Neural cell (in vitro differentiated cells): ENCODE measurements at regions not wholly inside any gene's neighbourhood (a gene's known extent, or its start where the extent isn't known, plus 50 kb on each side); places are given as distances from the start of the nearest gene placed in this dataset.

Source experiments
- H2AFZ ChIP-seq: fragments of 200-600, 300-800 bp; sonication (generic), shearing (Covaris generic); 2 replicates; pipeline ENCODE4 v1.6.0; 2014; ENCODE audit warnings: low read depth, mild to moderate bottlenecking, antibody characterized with exemption, low read length, moderate library complexity
- H3F3A ChIP-seq: fragments of 200-600 bp; shearing (Covaris generic); 2 replicates; pipeline ENCODE4 v1.6.1; 2016; ENCODE audit warnings: mild to moderate bottlenecking, moderate library complexity, mixed read lengths, antibody characterized with exemption, low read length; ENCODE audit not compliant: insufficient read depth, poor library complexity, severe bottlenecking
- H3K27ac ChIP-seq: fragments of 200-600, 300-800 bp; sonication (generic), shearing (Covaris generic); 2 replicates; pipeline ENCODE4 v1.5.1; 2014; ENCODE audit warnings: mild to moderate bottlenecking, low read length, moderate library complexity
- H3K27me3 ChIP-seq: fragments of 300-800, 200-600 bp; sonication (generic), shearing (Covaris generic); 2 replicates; pipeline ENCODE4 v1.6.0; 2014; ENCODE audit warnings: mild to moderate bottlenecking, low read depth, low read length, moderate library complexity; ENCODE audit not compliant: insufficient read depth
- H3K36me3 ChIP-seq: fragments of 300-800, 200-600 bp; sonication (generic), shearing (Covaris generic); 2 replicates; pipeline ENCODE4 v1.5.1; 2014; ENCODE audit warnings: mild to moderate bottlenecking, antibody characterized with exemption, low read length, moderate library complexity; ENCODE audit not compliant: insufficient read depth
- H3K4me2 ChIP-seq: fragments of 300-800, 200-600 bp; sonication (generic), shearing (Covaris generic); 2 replicates; pipeline ENCODE4 v1.6.0; 2014; ENCODE audit warnings: mild to moderate bottlenecking, low read length
- H3K4me3 ChIP-seq: fragments of 300-800, 200-600 bp; sonication (generic), shearing (Covaris generic); 2 replicates; pipeline ENCODE4 v1.5.1; 2014; ENCODE audit warnings: mild to moderate bottlenecking, low read length, moderate library complexity
- H3K79me2 ChIP-seq: fragments of 200-600 bp; shearing (Covaris generic); replicated peaks from 2 replicates; pipeline ENCODE4 v1.6.0; 2014; ENCODE audit warnings: mild to moderate bottlenecking, low read length, moderate library complexity; ENCODE audit not compliant: insufficient read depth
- H3K9ac ChIP-seq: fragments of 300-800, 200-600 bp; sonication (generic), shearing (Covaris generic); 2 replicates; pipeline ENCODE4 v1.6.1; 2016; ENCODE audit warnings: mild to moderate bottlenecking, low read length, mixed read lengths
- H3K9me2 ChIP-seq: fragments of 200-600 bp; shearing (Covaris generic); 2 replicates; pipeline ENCODE4 v1.6.1; 2016; ENCODE audit warnings: mild to moderate bottlenecking, low read length, mixed read lengths; ENCODE audit not compliant: insufficient read depth
- H3K9me3 ChIP-seq: fragments of 200-600, 300-800 bp; sonication (generic), shearing (Covaris generic); 2 replicates; pipeline ENCODE4 v1.6.1; 2016; ENCODE audit warnings: mild to moderate bottlenecking, mixed run types, low read length, moderate library complexity, mixed read lengths
- H4K20me1 ChIP-seq: fragments of 200-600 bp; shearing (Covaris generic); 2 replicates; pipeline ENCODE4 v1.6.1; 2016; ENCODE audit warnings: mild to moderate bottlenecking, mixed run types; ENCODE audit not compliant: insufficient read depth
- CTCF ChIP-seq: fragments of 450-650 bp; IDR thresholded peaks from 2 replicates; pipeline ENCODE4 v1.5.1; 2014; ENCODE audit warnings: antibody characterized with exemption, mild to moderate bottlenecking, moderate library complexity; ENCODE audit not compliant: poor library complexity, severe bottlenecking
- EP300 ChIP-seq: fragments of 450-650 bp; conservative IDR thresholded peaks from 2 replicates; pipeline ENCODE4 v1.6.1; 2014; ENCODE audit warnings: antibody characterized with exemption, mild to moderate bottlenecking, moderate library complexity; ENCODE audit not compliant: poor library complexity, severe bottlenecking
- EZH2 ChIP-seq: fragments of 200-600, 300-800 bp; shearing (Covaris generic), sonication (generic); IDR thresholded peaks from 2 replicates; pipeline ENCODE4 v1.6.1; 2014; ENCODE audit warnings: antibody characterized with exemption, low read length, borderline replicate concordance, mild to moderate bottlenecking; ENCODE audit not compliant: insufficient read depth, poor library complexity, severe bottlenecking
- MXI1 ChIP-seq: fragments of 450-650 bp; conservative IDR thresholded peaks from 2 replicates; pipeline ENCODE4 v1.6.1; 2014; ENCODE audit warnings: antibody characterized with exemption, mild to moderate bottlenecking; ENCODE audit not compliant: poor library complexity, severe bottlenecking
- POLR2AphosphoS5 ChIP-seq: IDR thresholded peaks from 2 replicates; pipeline ENCODE4 v1.6.1; 2012
- RAD21 ChIP-seq: fragments of 450-650 bp; conservative IDR thresholded peaks from 2 replicates; pipeline ENCODE4 v1.6.1; 2014; ENCODE audit warnings: antibody characterized with exemption, mild to moderate bottlenecking, moderate library complexity
- REST ChIP-seq: IDR thresholded peaks from 2 replicates; pipeline ENCODE4 v1.6.1; 2012; ENCODE audit warnings: borderline replicate concordance
- SMC3 ChIP-seq: fragments of 450-650 bp; conservative IDR thresholded peaks from 2 replicates; pipeline ENCODE4 v1.6.1; 2014; ENCODE audit warnings: antibody characterized with exemption, mild to moderate bottlenecking, moderate library complexity; ENCODE audit not compliant: poor library complexity
- TAF1 ChIP-seq: IDR thresholded peaks from 2 replicates; pipeline ENCODE4 v1.6.1; 2012; ENCODE audit warnings: low read depth

GRCh38 chr5:29261213-29261612 lies 1932.3 kb upstream of the CDH6 start:
- no peaks in the 10 kb centered on the region for H3K79me2 ChIP-seq
- H3K36me3 ChIP-seq, result no peaks in the 10 kb centered on the region
- H3K9me3 ChIP-seq, result no peaks in the 10 kb centered on the region
- no peak overlapping the region for H3K4me3 ChIP-seq
- no peak overlapping the region for H3K9ac ChIP-seq
- TF ChIP-seq RAD21 (no peak), REST (no peak), MXI1 (no peak), EZH2 (no peak)
- H3F3A ChIP-seq, result no peaks in the 10 kb centered on the region
- H4K20me1 ChIP-seq, result no peaks in the 10 kb centered on the region
- no peak overlapping the region for H3K4me2 ChIP-seq
- H2AFZ ChIP-seq, result no peak overlapping the region
- no peak overlapping the region for H3K27ac ChIP-seq
- no peaks in the 10 kb centered on the region for H3K9me2 ChIP-seq
- H3K27me3 ChIP-seq, result no peaks in the 10 kb centered on the region

GRCh38 chr5:29252390-29252789 lies 1941.1 kb upstream of the CDH6 start:
- no peak overlapping the region for H3K9ac ChIP-seq
- TF ChIP-seq CTCF (no peak), MXI1 (no peak), REST (no peak), TAF1 (no peak), RAD21 (no peak), POLR2AphosphoS5 (no peak), EP300 (no peak), SMC3 (no peak), EZH2 (no peak)
- H3K4me3 ChIP-seq, result no peak overlapping the region
- H2AFZ ChIP-seq, result no peak overlapping the region
- H3K27me3 ChIP-seq, result no peaks in the 10 kb centered on the region
- H3F3A ChIP-seq, result no peaks in the 10 kb centered on the region
- H3K4me2 ChIP-seq, result no peak overlapping the region
- no peaks in the 10 kb centered on the region for H4K20me1 ChIP-seq
- H3K9me2 ChIP-seq, result no peaks in the 10 kb centered on the region
- no peak overlapping the region for H3K27ac ChIP-seq
- no peaks in the 10 kb centered on the region for H3K79me2 ChIP-seq
- no peaks in the 10 kb centered on the region for H3K36me3 ChIP-seq
- no peaks in the 10 kb centered on the region for H3K9me3 ChIP-seq
